ENCODE measurements at regions not wholly inside any gene's neighbourhood (a gene's known extent, or its start where the extent isn't known, plus 50 kb on each side); places are given as distances from the start of the nearest gene placed in this dataset.
A peak's percentile ranks its signal among the peaks of the same experiment; 100 is the strongest.

DNA sequence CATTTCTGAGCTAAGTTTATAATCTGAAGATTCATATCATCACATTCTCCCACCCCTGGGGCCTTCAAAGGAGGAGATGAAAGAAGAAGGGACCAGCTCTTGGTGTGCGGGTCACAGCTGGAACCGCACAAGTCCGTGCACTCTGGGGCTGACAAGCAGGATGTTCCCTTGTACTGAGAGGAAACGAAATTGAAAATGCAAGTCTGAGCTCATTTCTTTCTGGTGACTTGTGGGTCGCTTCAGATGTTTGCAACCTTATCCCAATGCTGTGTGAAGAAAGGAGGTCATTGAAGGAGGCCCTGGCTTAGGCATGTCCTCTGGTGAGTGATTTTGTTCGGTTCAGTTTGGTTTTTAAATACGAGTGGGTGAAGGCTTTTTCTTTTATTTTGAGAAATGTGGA, 59.6 kb downstream of the C9orf152 start:
- TF ChIP-seq GATA1 (IDR thresholded peaks at IDR 0.05; ENCODE audit: low read depth, low read length) (no peak), POLR2A (IDR thresholded peaks at IDR 0.05; ENCODE audit: low read length) (no peak)
- DNase-seq = peak in 1 of 2 experiments; percentile 16

DNA sequence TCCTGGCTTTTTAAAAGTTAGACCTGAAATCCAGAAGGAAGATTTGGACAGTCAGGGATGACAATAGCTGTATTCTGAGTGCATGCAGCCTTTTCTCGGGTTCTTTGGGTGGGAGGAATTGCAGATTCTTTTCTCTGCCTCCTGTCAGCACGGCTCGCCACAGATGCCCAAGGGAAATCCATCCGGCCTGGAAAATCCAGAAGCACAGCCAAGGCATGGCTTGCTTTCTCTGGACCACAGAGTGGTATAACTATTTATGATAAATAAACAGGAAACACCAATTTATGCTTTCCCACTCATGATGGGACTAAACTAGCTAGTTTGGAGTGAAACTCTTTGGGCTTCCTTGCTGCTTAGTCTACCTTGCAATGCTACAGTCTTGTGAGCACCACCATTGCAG, 59.1 kb downstream of the C9orf152 start:
- TF ChIP-seq GATA1 (IDR thresholded peaks at IDR 0.05; ENCODE audit: low read depth, low read length) = no peak
- no peak for TF ChIP-seq POLR2A (IDR thresholded peaks at IDR 0.05; ENCODE audit: low read length)
- no peak for DNase-seq
